PC-9 (cell line): ENCODE measurements at regions not wholly inside any gene's neighbourhood (a gene's known extent, or its start where the extent isn't known, plus 50 kb on each side); places are given as distances from the start of the nearest gene placed in this dataset.

ENCODE experiments used
- BruUV-seq: library from RNA; stranded (reverse); fragments of 400-500 nt; replicated peaks from 2 replicates; lab custom pipeline; 2021; lab: Mats Ljungman, UMichigan
- CTCF ChIA-PET: fragments of 300-600 bp; sonication (Branson Sonifier 250); formaldehyde crosslinking; loops from one replicate; lab custom pipeline; 2022; ENCODE audit warnings: antibody characterized with exemption; lab: Charles Lee
- POLR2A ChIA-PET: fragments of 300-600 bp; sonication (Branson Sonifier 250); formaldehyde crosslinking; loops from one replicate; lab custom pipeline; 2022; ENCODE audit warnings: antibody characterized with exemption; ENCODE audit not compliant: unreplicated experiment; lab: Charles Lee
- DNase-seq, 2 experiments: peaks; one replicate each; pipeline versions ENCODE4 v3.0.0 to v3.0.0-alpha.2; 2015 to 2022; ENCODE audit warnings: mixed read lengths in 1 of 2
- H2AFZ ChIP-seq: fragments of 200-600 bp; sonication (generic); 2 replicates; pipeline ENCODE4 v1.8.1; 2017; ENCODE audit warnings: antibody characterized with exemption
- H3F3A ChIP-seq: fragments of 200-600 bp; sonication (generic); 2 replicates; pipeline ENCODE4 v1.8.1; 2017; ENCODE audit warnings: antibody characterized with exemption, mild to moderate bottlenecking, low read depth; ENCODE audit not compliant: insufficient read depth
- H3K27ac ChIP-seq: fragments of 200-600 bp; sonication (generic); 2 replicates; pipeline ENCODE4 v1.6.1; 2016; ENCODE audit warnings: mixed run types
- H3K27me3 ChIP-seq: fragments of 200-600 bp; sonication (generic); 2 replicates; pipeline ENCODE4 v1.6.1; 2016; ENCODE audit warnings: low read depth, mixed run types; ENCODE audit not compliant: insufficient read depth
- H3K36me3 ChIP-seq: fragments of 200-600 bp; sonication (generic); 2 replicates; pipeline ENCODE4 v1.6.1; 2016; ENCODE audit warnings: low read depth, mixed run types
- H3K4me1 ChIP-seq: fragments of 200-600 bp; sonication (generic); replicated peaks from 2 replicates; pipeline ENCODE4 v1.6.1; 2016; ENCODE audit warnings: mixed run types; ENCODE audit not compliant: insufficient read depth
- H3K4me2 ChIP-seq: fragments of 200-600 bp; sonication (generic); 2 replicates; pipeline ENCODE4 v1.6.1; 2017; ENCODE audit warnings: mixed run types
- H3K4me3 ChIP-seq: fragments of 200-600 bp; sonication (generic); 2 replicates; pipeline ENCODE4 v1.6.1; 2016; ENCODE audit warnings: mixed run types
- H3K79me2 ChIP-seq: fragments of 200-600 bp; sonication (generic); 2 replicates; pipeline ENCODE4 v1.6.1; 2017; ENCODE audit warnings: low read depth, mixed run types
- H3K9me2 ChIP-seq: fragments of 200-600 bp; sonication (generic); 2 replicates; pipeline ENCODE4 v1.8.1; 2017; ENCODE audit warnings: mild to moderate bottlenecking; ENCODE audit not compliant: insufficient read depth
- H3K9me3 ChIP-seq: fragments of 200-600 bp; sonication (generic); 2 replicates; pipeline ENCODE4 v1.8.1; 2016; ENCODE audit warnings: low read depth; ENCODE audit not compliant: insufficient read depth
- H4K20me1 ChIP-seq: fragments of 200-600 bp; sonication (generic); 2 replicates; pipeline ENCODE4 v1.8.1; 2017; ENCODE audit not compliant: insufficient read depth
- EZH2 ChIP-seq: fragments of 200-600 bp; sonication (generic); IDR thresholded peaks from 2 replicates; pipeline ENCODE4 v1.8.0; 2017; ENCODE audit warnings: antibody characterized with exemption, low read depth
- intact Hi-C: fragments of 100-400 bp; cut with micrococcal nuclease; formaldehyde crosslinking; loops from one replicate; pipeline ENCODE4 v1.10.0; 2022; ENCODE audit not compliant: unreplicated experiment
- TF ChIP-seq, protein P1 (sequence below): fragments of 200-600 bp; sonication (generic); conservative IDR thresholded peaks from 2 replicates; pipeline ENCODE4 v1.6.1; 2017; ENCODE audit warnings: mixed run types, antibody characterized with exemption, mild to moderate bottlenecking, moderate library complexity

DNA sequence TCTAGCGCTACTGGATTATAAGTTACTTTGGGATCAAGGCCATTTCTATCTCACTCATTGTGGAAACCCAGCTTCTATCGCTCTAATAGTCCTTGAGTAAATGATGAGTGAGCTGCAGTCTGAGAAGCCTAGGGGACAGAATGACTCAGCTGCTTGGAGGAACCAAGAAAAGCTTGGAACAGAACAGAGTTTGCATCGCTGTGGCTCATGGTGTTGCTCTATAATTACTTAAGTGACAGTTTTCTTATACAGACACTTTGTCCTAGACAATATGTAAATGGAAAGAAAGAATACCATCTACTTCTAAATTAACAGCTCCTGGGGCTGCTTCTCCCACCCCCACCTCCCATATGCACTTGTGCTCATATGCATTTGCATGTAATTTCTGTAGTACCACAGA lies 156.9 kb downstream of the SLIT2 start:
- no peak overlapping the region for H3K27ac ChIP-seq
- intact Hi-C loops: no loop called here
- no peaks in the 10 kb centered on the region for H3K9me3 ChIP-seq
- H3K4me3 ChIP-seq: no peak overlapping the region
- no peaks in the 10 kb centered on the region for H3K4me1 ChIP-seq
- H3K27me3 ChIP-seq: no peaks in the 10 kb centered on the region
- no peak overlapping the region for H2AFZ ChIP-seq
- ChIA-PET POLR2A (interaction anchor here (0.6 kb wide), 1 partner anchor 356 kb away, joined by 3 read pairs; no protein-coding TSS in a partner anchor), CTCF (interaction anchor here (0.6 kb wide), 1 partner anchor 1099 kb away, joined by 3 read pairs; no protein-coding TSS in a partner anchor)
- no peaks in the 10 kb centered on the region for H3K79me2 ChIP-seq
- no TSS peak for BruUV-seq
- no peaks in the 10 kb centered on the region for H3K9me2 ChIP-seq
- TF ChIP-seq, protein P1, sequence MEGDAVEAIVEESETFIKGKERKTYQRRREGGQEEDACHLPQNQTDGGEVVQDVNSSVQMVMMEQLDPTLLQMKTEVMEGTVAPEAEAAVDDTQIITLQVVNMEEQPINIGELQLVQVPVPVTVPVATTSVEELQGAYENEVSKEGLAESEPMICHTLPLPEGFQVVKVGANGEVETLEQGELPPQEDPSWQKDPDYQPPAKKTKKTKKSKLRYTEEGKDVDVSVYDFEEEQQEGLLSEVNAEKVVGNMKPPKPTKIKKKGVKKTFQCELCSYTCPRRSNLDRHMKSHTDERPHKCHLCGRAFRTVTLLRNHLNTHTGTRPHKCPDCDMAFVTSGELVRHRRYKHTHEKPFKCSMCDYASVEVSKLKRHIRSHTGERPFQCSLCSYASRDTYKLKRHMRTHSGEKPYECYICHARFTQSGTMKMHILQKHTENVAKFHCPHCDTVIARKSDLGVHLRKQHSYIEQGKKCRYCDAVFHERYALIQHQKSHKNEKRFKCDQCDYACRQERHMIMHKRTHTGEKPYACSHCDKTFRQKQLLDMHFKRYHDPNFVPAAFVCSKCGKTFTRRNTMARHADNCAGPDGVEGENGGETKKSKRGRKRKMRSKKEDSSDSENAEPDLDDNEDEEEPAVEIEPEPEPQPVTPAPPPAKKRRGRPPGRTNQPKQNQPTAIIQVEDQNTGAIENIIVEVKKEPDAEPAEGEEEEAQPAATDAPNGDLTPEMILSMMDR: no peak
- no peak for TF ChIP-seq EZH2
- no peaks in the 10 kb centered on the region for H3F3A ChIP-seq
- H3K36me3 ChIP-seq: no peaks in the 10 kb centered on the region
- DNase-seq: no peak
- no peaks in the 10 kb centered on the region for H4K20me1 ChIP-seq
- no peak overlapping the region for H3K4me2 ChIP-seq

DNA sequence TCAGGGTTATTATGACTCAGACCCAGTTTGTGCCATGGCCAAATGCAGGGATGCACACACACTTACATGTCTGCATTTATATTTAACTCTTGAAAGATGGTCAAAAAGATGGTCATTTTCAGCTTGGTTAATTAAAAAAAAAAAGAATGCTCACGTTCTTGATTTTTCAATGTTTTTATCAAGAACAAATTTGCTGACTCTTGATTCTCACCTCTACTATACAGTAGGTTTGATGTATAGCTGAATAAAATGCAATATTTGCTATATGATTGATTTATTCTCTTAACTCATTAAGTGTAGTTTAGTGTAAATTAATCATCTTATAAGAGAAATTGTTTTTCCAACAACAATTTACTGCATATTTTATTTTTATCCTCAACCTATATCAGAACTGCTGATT lies 160.4 kb downstream of the SLIT2 start:
- H3K36me3 ChIP-seq: no peaks in the 10 kb centered on the region
- no peak overlapping the region for H3K27ac ChIP-seq
- H2AFZ ChIP-seq: no peak overlapping the region
- no peaks in the 10 kb centered on the region for H3K4me1 ChIP-seq
- H3K4me3 ChIP-seq: no peak overlapping the region
- CTCF ChIA-PET: no interaction called here
- H3F3A ChIP-seq: no peaks in the 10 kb centered on the region
- intact Hi-C loops: loop anchor here (10.0 kb wide), 1 partner anchor 117 kb away; no protein-coding TSS in a partner anchor
- H3K9me2 ChIP-seq: no peaks in the 10 kb centered on the region
- H4K20me1 ChIP-seq: no peaks in the 10 kb centered on the region
- H3K9me3 ChIP-seq: no peaks in the 10 kb centered on the region
- H3K79me2 ChIP-seq: no peaks in the 10 kb centered on the region
- no peak overlapping the region for H3K4me2 ChIP-seq
- no TSS peak for BruUV-seq
- no peak for TF ChIP-seq EZH2
- TF ChIP-seq, protein P1: no peak
- DNase-seq: no peak
- POLR2A ChIA-PET: no interaction called here
- H3K27me3 ChIP-seq: no peaks in the 10 kb centered on the region

DNA sequence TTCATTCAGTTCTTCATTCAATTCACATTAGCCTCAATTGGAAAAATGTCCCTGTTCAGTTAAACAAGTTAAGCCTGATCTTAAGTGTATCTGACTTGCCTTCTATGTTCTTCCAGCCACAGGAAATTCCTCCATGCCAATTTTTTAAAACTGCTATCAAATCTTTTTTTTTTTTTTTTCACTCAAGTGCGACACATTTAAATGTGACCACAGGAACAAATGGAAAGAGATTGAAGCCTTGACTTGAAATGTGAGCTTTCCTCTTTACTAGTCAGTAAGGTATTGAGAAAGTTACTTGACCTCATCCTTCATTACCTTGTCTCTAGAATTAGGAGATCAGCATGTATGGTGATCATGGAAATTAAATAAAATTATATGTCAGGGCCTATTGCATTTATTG lies 165.1 kb downstream of the SLIT2 start:
- Histone ChIP-seq H3K4me2 (no peak overlapping the region), H3K27ac (no peak overlapping the region), H2AFZ (no peak overlapping the region), H3K79me2 (no peaks in the 10 kb centered on the region), H4K20me1 (no peaks in the 10 kb centered on the region), H3K27me3 (no peaks in the 10 kb centered on the region), H3K36me3 (no peaks in the 10 kb centered on the region), H3K4me3 (no peak overlapping the region), H3K4me1 (no peaks in the 10 kb centered on the region), H3F3A (no peaks in the 10 kb centered on the region), H3K9me2 (no peaks in the 10 kb centered on the region), H3K9me3 (no peaks in the 10 kb centered on the region)
- TF ChIP-seq, protein P1: no peak
- TF ChIP-seq EZH2: no peak
- BruUV-seq: no TSS peak
- POLR2A ChIA-PET: interaction anchor here (0.5 kb wide), 1 partner anchor 165 kb away, joined by 3 read pairs; the partner anchor contains the start of gene SLIT2
- no peak for DNase-seq
- intact Hi-C loops: loop anchor here (5.0 to 10.0 kb wide), 2 partner anchors 122 to 164 kb away; partner anchors contain the start of gene SLIT2
- CTCF ChIA-PET: no interaction called here
